ENCODE measurements at regions not wholly inside any gene's neighbourhood (a gene's known extent, or its start where the extent isn't known, plus 50 kb on each side); places are given as distances from the start of the nearest gene placed in this dataset.
"Not testable (repeated sequence)": the region's sequence is repeated elsewhere in the genome, so short reads cannot be mapped to it uniquely, and the experiment has no call there.

DNA sequence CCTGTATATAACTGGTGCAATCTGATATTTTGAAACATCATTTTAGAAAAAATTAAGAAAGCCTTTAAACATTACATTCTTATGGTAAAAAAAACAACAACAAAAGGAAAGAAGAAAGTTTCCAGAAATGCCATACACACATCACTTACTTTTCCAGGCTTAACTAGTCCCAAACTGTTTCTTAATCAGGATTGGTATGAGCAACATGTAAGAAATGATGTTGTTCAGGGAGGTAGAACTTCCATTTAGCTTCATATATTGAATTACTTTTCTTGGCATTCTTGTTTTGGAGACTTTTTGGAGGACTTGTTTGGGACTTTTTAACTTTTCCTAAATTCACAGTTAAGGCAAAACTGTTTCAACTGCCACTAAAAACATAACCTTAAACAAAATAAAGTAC lies 791.5 kb downstream of the METTL15 start:
- no peak overlapping the region for H3K9ac ChIP-seq (ENCODE audit: low read length)
- ATAC-seq (no peak), DNase-seq (ENCODE audit: low read depth, low spot score) (no peak)
- H3K9me2 ChIP-seq (ENCODE audit: insufficient read depth) = no peaks in the 10 kb centered on the region
- ChIA-PET POLR2A (no interaction called here), CTCF (no interaction called here), RAD21 (ENCODE audit: low non-redundant PET in 1 of 2, low total read pairs in 2 of 2, uncharacterized antibody in 2 of 2, unreplicated experiment in 2 of 2) (no interaction called here)
- H3K79me2 ChIP-seq (ENCODE audit: insufficient read depth, low read length) = no peaks in the 10 kb centered on the region
- H3K27me3 ChIP-seq (ENCODE audit: insufficient read depth, low read length) = no peaks in the 10 kb centered on the region
- no peak overlapping the region for H2AFZ ChIP-seq (ENCODE audit: low read depth, low read length, poor library complexity, severe bottlenecking)
- no peaks in the 10 kb centered on the region for H3K4me1 ChIP-seq (ENCODE audit: control insufficient read depth in 1 of 2, insufficient read depth in 2 of 2, low read length in 2 of 2)
- BruUV-seq (replicated peaks) = no TSS peak
- TF ChIP-seq TCF7L2 (IDR thresholded peaks at IDR 0.05; ENCODE audit: borderline replicate concordance, extremely low read depth, insufficient read depth, insufficient read length) (no peak), ELF1 (IDR thresholded peaks at IDR 0.05; ENCODE audit: borderline replicate concordance, low read depth) (no peak), POLR2AphosphoS5 (IDR thresholded peaks at IDR 0.05; ENCODE audit: low read depth, low read length) (no peak), ZFX (IDR thresholded peaks at IDR 0.05) (no peak), CBX3 (IDR thresholded peaks at IDR 0.05; ENCODE audit: low read depth) (no peak), EZH2 (IDR thresholded peaks at IDR 0.05) (no peak)
- TF ChIP-seq, protein P1, sequence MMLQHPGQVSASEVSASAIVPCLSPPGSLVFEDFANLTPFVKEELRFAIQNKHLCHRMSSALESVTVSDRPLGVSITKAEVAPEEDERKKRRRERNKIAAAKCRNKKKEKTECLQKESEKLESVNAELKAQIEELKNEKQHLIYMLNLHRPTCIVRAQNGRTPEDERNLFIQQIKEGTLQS (IDR thresholded peaks at IDR 0.05) = no peak
- TF ChIP-seq, protein P2, sequence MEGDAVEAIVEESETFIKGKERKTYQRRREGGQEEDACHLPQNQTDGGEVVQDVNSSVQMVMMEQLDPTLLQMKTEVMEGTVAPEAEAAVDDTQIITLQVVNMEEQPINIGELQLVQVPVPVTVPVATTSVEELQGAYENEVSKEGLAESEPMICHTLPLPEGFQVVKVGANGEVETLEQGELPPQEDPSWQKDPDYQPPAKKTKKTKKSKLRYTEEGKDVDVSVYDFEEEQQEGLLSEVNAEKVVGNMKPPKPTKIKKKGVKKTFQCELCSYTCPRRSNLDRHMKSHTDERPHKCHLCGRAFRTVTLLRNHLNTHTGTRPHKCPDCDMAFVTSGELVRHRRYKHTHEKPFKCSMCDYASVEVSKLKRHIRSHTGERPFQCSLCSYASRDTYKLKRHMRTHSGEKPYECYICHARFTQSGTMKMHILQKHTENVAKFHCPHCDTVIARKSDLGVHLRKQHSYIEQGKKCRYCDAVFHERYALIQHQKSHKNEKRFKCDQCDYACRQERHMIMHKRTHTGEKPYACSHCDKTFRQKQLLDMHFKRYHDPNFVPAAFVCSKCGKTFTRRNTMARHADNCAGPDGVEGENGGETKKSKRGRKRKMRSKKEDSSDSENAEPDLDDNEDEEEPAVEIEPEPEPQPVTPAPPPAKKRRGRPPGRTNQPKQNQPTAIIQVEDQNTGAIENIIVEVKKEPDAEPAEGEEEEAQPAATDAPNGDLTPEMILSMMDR (IDR thresholded peaks at IDR 0.05 in 2 of 3, conservative IDR thresholded peaks at IDR 0.05 in 1 of 3; ENCODE audit: borderline replicate concordance in 1 of 3, insufficient read depth in 1 of 3, low read depth in 2 of 3, low read length in 2 of 3) = no peak
- no peak overlapping the region for H3K4me3 ChIP-seq (replicated peaks in 1 of 2; ENCODE audit: low read depth in 1 of 2, low read length in 2 of 2)
- H3K36me3 ChIP-seq (ENCODE audit: control insufficient read depth in 1 of 2, insufficient read depth in 2 of 2, low read length in 2 of 2) = no peaks in the 10 kb centered on the region
- no peaks in the 10 kb centered on the region for H3K9me3 ChIP-seq (ENCODE audit: control insufficient read depth in 1 of 2, insufficient read depth in 1 of 2, low read depth in 1 of 2, low read length in 2 of 2)
- no peak overlapping the region for H3K4me2 ChIP-seq (ENCODE audit: low read length)
- no peak overlapping the region for H3K27ac ChIP-seq (ENCODE audit: low read depth, low read length)
- intact Hi-C loops (cut with micrococcal nuclease) = no loop called here
- H4K20me1 ChIP-seq (ENCODE audit: insufficient read depth) = no peaks in the 10 kb centered on the region

DNA sequence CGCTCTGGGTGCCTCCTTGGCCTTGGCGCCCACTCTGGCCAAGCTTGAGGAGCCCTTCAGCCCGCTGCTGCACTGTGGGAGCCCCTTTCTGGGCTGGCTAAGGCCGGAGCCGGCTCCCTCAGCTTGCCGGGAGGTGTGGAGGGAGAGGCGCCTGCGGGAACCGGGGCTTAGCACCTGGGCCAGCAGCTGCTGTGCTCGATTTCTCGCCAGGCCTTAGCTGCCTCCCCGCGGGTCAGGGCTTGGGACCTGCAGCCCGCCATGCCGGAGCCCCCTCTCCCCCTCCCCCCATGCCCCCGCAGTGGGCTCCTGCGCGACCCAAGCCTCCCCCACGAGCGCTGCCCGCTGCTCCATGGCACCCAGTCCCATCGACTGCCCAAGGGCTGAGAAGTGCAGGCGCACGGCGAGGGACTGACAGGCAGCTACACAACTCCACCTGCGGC lies 782.4 kb downstream of the METTL15 start:
- H3K4me2 ChIP-seq (ENCODE audit: low read length); H3K27me3 ChIP-seq (ENCODE audit: insufficient read depth, low read length); DNase-seq (ENCODE audit: low read depth, low spot score); H3K9me2 ChIP-seq (ENCODE audit: insufficient read depth); H3K27ac ChIP-seq (ENCODE audit: low read depth, low read length); H3K4me1 ChIP-seq (ENCODE audit: control insufficient read depth in 1 of 2, insufficient read depth in 2 of 2, low read length in 2 of 2); H3K9ac ChIP-seq (ENCODE audit: low read length); RAD21 ChIA-PET (ENCODE audit: low non-redundant PET in 1 of 2, low total read pairs in 2 of 2, uncharacterized antibody in 2 of 2, unreplicated experiment in 2 of 2); H3K79me2 ChIP-seq (ENCODE audit: insufficient read depth, low read length); intact Hi-C loops (cut with micrococcal nuclease); H4K20me1 ChIP-seq (ENCODE audit: insufficient read depth); H3K36me3 ChIP-seq (ENCODE audit: control insufficient read depth in 1 of 2, insufficient read depth in 2 of 2, low read length in 2 of 2); CTCF ChIA-PET; ATAC-seq; BruUV-seq (replicated peaks); H3K9me3 ChIP-seq (ENCODE audit: control insufficient read depth in 1 of 2, insufficient read depth in 1 of 2, low read depth in 1 of 2, low read length in 2 of 2); H2AFZ ChIP-seq (ENCODE audit: low read depth, low read length, poor library complexity, severe bottlenecking); POLR2A ChIA-PET; H3K4me3 ChIP-seq (replicated peaks in 1 of 2; ENCODE audit: low read depth in 1 of 2, low read length in 2 of 2): not testable (repeated sequence)
